OCI-LY7 (cell line): ENCODE measurements at regions not wholly inside any gene's neighbourhood (a gene's known extent, or its start where the extent isn't known, plus 50 kb on each side); places are given as distances from the start of the nearest gene placed in this dataset.

Experiments used
- CTCF ChIP-seq: fragments of 200-600 bp; sonication (generic); conservative IDR thresholded peaks from 2 replicates; pipeline ENCODE4 v1.5.1; 2014; ENCODE audit warnings: mild to moderate bottlenecking, antibody characterized with exemption, low read length, moderate library complexity, mixed read lengths
- EZH2phosphoT487 ChIP-seq: fragments of 200-600 bp; sonication (generic); IDR thresholded peaks from 2 replicates; pipeline ENCODE4 v1.6.1; 2018; ENCODE audit warnings: low read depth, borderline replicate concordance, mild to moderate bottlenecking, mixed run types, antibody characterized with exemption, low read length, moderate library complexity, mixed read lengths

- TF ChIP-seq CTCF (no peak), EZH2phosphoT487 (no peak)
Measured at GRCh38 chr4:173835903-173836302, 305.9 kb upstream of the HAND2 start.
